Endodermal cell (in vitro differentiated cells): ENCODE measurements at regions not wholly inside any gene's neighbourhood (a gene's known extent, or its start where the extent isn't known, plus 50 kb on each side); places are given as distances from the start of the nearest gene placed in this dataset.
A peak's percentile ranks its signal among the peaks of the same experiment; 100 is the strongest.

Experiments used
- DNase-seq: peaks from one replicate; pipeline ENCODE4 v3.0.0-alpha.2; 2017
- H3K27ac ChIP-seq: 2 replicates; pipeline ENCODE4 v1.5.1; 2013; ENCODE audit warnings: mild to moderate bottlenecking, low read depth, low read length, moderate library complexity
- H3K27me3 ChIP-seq: 2 replicates; pipeline ENCODE4 v1.6.1; 2013; ENCODE audit warnings: mild to moderate bottlenecking, low read length, moderate library complexity; ENCODE audit not compliant: insufficient read depth, control insufficient read depth, poor library complexity, severe bottlenecking
- H3K36me3 ChIP-seq: 2 replicates; pipeline ENCODE4 v1.7.0; 2013; ENCODE audit warnings: mild to moderate bottlenecking, low read length, moderate library complexity; ENCODE audit not compliant: control insufficient read depth, insufficient read depth
- H3K4me1 ChIP-seq: one replicate; pipeline ENCODE4 v1.7.0; 2013; ENCODE audit warnings: low read length; ENCODE audit not compliant: control insufficient read depth, insufficient read depth
- H3K4me3 ChIP-seq: 2 replicates; pipeline ENCODE4 v1.5.1; 2013; ENCODE audit warnings: mild to moderate bottlenecking, low read length, moderate library complexity
- H3K9ac ChIP-seq: 2 replicates; pipeline ENCODE4 v1.6.1; 2013; ENCODE audit warnings: mild to moderate bottlenecking, low read length, moderate library complexity; ENCODE audit not compliant: poor library complexity, severe bottlenecking; ENCODE audit errors: extremely low read depth
- H3K9me3 ChIP-seq: 2 replicates; pipeline ENCODE4 v1.6.1; 2013; ENCODE audit warnings: mild to moderate bottlenecking, low read length, moderate library complexity; ENCODE audit not compliant: control insufficient read depth
- H3K27ac Mint-ChIP-seq: 2 replicates; pipeline ENCODE4 v1.8.0; 2020; ENCODE audit warnings: mixed read lengths
- H3K27me3 Mint-ChIP-seq: 2 replicates; pipeline ENCODE4 v1.8.0; 2021; ENCODE audit warnings: mild to moderate bottlenecking, mixed read lengths; ENCODE audit not compliant: insufficient read depth
- H3K36me3 Mint-ChIP-seq: 2 replicates; pipeline ENCODE4 v1.8.0; 2020; ENCODE audit warnings: low read depth, mixed read lengths
- H3K4me1 Mint-ChIP-seq: 2 replicates; pipeline ENCODE4 v1.8.0; 2020; ENCODE audit warnings: mixed read lengths
- H3K4me3 Mint-ChIP-seq: 2 replicates; pipeline ENCODE4 v1.8.0; 2020; ENCODE audit warnings: mild to moderate bottlenecking, moderate library complexity, mixed read lengths
- H3K9me3 Mint-ChIP-seq: 2 replicates; pipeline ENCODE4 v1.8.0; 2020; ENCODE audit warnings: mild to moderate bottlenecking, mixed read lengths
- CTCF ChIP-seq: fragments of 200-600 bp; sonication (generic); conservative IDR thresholded peaks from 2 replicates; pipeline ENCODE4 v1.5.0; 2021; ENCODE audit warnings: antibody characterized with exemption, mild to moderate bottlenecking
- WGBS, 2 experiments: methylation state at CpG; one replicate each; pipeline versions ENCODE4 v1.1.5 to v1.1.7; 2013; ENCODE audit warnings: missing lambda C conversion rate in 2 of 2, mixed read lengths in 1 of 2; ENCODE audit not compliant: insufficient coverage in 1 of 2, insufficient read length in 1 of 2; 5-methylcytosine and 5-hydroxymethylcytosine counted together

GRCh38 chr10:123318516-123318915 lies 164.3 kb downstream of the BUB3 start:
- H3K4me3 ChIP-seq: no peak overlapping the region
- H3K27ac Mint-ChIP-seq: no peak overlapping the region
- H3K9ac ChIP-seq: no peak overlapping the region
- no peaks in the 10 kb centered on the region for H3K9me3 Mint-ChIP-seq
- no peak overlapping the region for H3K4me3 Mint-ChIP-seq
- H3K4me1 Mint-ChIP-seq: no peaks in the 10 kb centered on the region
- whole genome bisulfite sequencing, 2 experiments: 94% methylated on average over 1 of the region's 1 CpG; no CpG with 5 or more reads in 1 of the 2 experiments
- H3K36me3 Mint-ChIP-seq: no peaks in the 10 kb centered on the region
- peak; percentile 24 for DNase-seq
- no peak for TF ChIP-seq CTCF
- H3K36me3 ChIP-seq: no peaks in the 10 kb centered on the region
- H3K27me3 Mint-ChIP-seq: no peaks in the 10 kb centered on the region
- H3K4me1 ChIP-seq: no peaks in the 10 kb centered on the region
- H3K27ac ChIP-seq: no peak overlapping the region
- no peaks in the 10 kb centered on the region for H3K9me3 ChIP-seq
- H3K27me3 ChIP-seq: no peaks in the 10 kb centered on the region

GRCh38 chr10:123320091-123320490 lies 165.9 kb downstream of the BUB3 start:
- H3K9me3 Mint-ChIP-seq: no peaks in the 10 kb centered on the region
- Histone ChIP-seq H3K9me3 (no peaks in the 10 kb centered on the region), H3K27me3 (no peaks in the 10 kb centered on the region), H3K36me3 (no peaks in the 10 kb centered on the region), H3K4me3 (no peak overlapping the region), H3K9ac (no peak overlapping the region), H3K27ac (no peak overlapping the region), H3K4me1 (no peaks in the 10 kb centered on the region)
- H3K27ac Mint-ChIP-seq: no peak overlapping the region
- TF ChIP-seq CTCF: no peak
- 84 to 100% methylated on average over 2 of the region's 3 CpGs for WGBS, 2 experiments
- no peaks in the 10 kb centered on the region for H3K27me3 Mint-ChIP-seq
- DNase-seq: no peak
- H3K36me3 Mint-ChIP-seq: no peaks in the 10 kb centered on the region
- no peaks in the 10 kb centered on the region for H3K4me1 Mint-ChIP-seq
- no peak overlapping the region for H3K4me3 Mint-ChIP-seq

GRCh38 chr10:123323884-123324283 lies 169.7 kb downstream of the BUB3 start:
- TF ChIP-seq CTCF: no peak
- Histone ChIP-seq H3K4me1 (no peaks in the 10 kb centered on the region), H3K4me3 (no peak overlapping the region), H3K27ac (no peak overlapping the region), H3K9me3 (no peaks in the 10 kb centered on the region), H3K36me3 (no peaks in the 10 kb centered on the region), H3K9ac (no peak overlapping the region), H3K27me3 (no peaks in the 10 kb centered on the region)
- Mint-ChIP-seq H3K27ac (no peak overlapping the region), H3K36me3 (no peaks in the 10 kb centered on the region), H3K9me3 (peaks cover 6% of the 10 kb centered on the region), H3K4me1 (no peaks in the 10 kb centered on the region), H3K27me3 (no peaks in the 10 kb centered on the region), H3K4me3 (no peak overlapping the region)
- WGBS, 2 experiments: 86 to 92% methylated on average over 3 of the region's 3 CpGs
- peak; percentile 5 for DNase-seq
